Gastroesophageal sphincter (tissue), 3 donors: ENCODE measurements at regions not wholly inside any gene's neighbourhood (a gene's known extent, or its start where the extent isn't known, plus 50 kb on each side); places are given as distances from the start of the nearest gene placed in this dataset.

Experiments
- CTCF ChIP-seq, 4 experiments: fragments of 200-600 bp in 2 of 4; fragments of 450-650 bp in 2 of 4; sonication (generic) in 1 of 4; IDR thresholded peaks; one replicate each; pipeline ENCODE4 v1.5.1; 2017 to 2019; ENCODE audit warnings: antibody characterized with exemption in 4 of 4, mild to moderate bottlenecking in 2 of 4, moderate library complexity in 2 of 4
- EP300 ChIP-seq: sonication (generic); formaldehyde crosslinking; IDR thresholded peaks from one replicate; pipeline ENCODE4 v1.6.1; 2017; ENCODE audit warnings: antibody characterized with exemption, mild to moderate bottlenecking

- TF ChIP-seq EP300, result no peak
- TF ChIP-seq CTCF (IDR thresholded peaks at IDR 0.05), result no peak
Measured at GRCh38 chr2:21261591-21261990, 137.8 kb downstream of the TDRD15 start.
